Astrocyte of the spinal cord (primary cell): ENCODE measurements at regions not wholly inside any gene's neighbourhood (a gene's known extent, or its start where the extent isn't known, plus 50 kb on each side); places are given as distances from the start of the nearest gene placed in this dataset.

ENCODE experiments used
- DNase-seq: peaks from one replicate; pipeline ENCODE4 v3.0.0; 2011; ENCODE audit warnings: low read depth, low spot score
- H3K4me3 ChIP-seq: 2 replicates; pipeline ENCODE4 v1.5.1; 2011; ENCODE audit warnings: low read depth, mild to moderate bottlenecking, low read length, moderate library complexity
- in situ Hi-C: cut with HindIII; loops from 2 replicates; pipeline ENCODE4 v1.10.0; 2017; ENCODE audit warnings: low sequenced_read_pairs
- TF ChIP-seq, protein P1 (sequence below): IDR thresholded peaks from 2 replicates; pipeline ENCODE4 v1.5.1; 2012; ENCODE audit warnings: low read depth, mild to moderate bottlenecking, low read length, inconsistent platforms

DNA sequence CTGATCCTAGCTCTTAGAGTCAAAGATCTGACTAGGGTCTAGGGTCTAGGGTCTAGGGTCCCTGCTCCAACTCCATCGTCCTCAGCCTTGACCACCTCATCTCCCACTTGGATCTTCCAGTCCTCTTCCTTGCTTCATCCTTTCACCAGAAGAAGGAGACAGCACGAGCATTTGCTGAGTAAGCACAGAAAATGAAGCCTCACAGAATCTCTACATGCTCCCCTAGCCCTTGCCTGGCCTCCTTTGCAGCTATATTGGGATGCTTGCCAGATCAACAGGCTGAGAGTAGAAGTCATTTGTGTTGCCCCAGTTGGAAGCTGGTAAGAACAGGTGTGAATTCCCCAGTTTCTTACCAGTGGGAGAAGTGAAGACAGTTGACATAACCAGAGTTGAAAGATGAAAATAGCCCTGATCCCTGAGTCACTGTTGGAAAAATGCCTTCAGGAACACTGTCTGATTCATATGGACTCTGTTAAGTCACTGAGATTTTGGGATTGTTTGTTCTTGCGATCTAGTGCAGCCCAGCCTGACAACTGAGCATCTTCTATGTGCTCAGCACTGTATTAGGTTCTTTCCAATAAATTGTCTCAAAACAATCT lies 552.5 kb downstream of the INSC start:
- TF ChIP-seq, protein P1, sequence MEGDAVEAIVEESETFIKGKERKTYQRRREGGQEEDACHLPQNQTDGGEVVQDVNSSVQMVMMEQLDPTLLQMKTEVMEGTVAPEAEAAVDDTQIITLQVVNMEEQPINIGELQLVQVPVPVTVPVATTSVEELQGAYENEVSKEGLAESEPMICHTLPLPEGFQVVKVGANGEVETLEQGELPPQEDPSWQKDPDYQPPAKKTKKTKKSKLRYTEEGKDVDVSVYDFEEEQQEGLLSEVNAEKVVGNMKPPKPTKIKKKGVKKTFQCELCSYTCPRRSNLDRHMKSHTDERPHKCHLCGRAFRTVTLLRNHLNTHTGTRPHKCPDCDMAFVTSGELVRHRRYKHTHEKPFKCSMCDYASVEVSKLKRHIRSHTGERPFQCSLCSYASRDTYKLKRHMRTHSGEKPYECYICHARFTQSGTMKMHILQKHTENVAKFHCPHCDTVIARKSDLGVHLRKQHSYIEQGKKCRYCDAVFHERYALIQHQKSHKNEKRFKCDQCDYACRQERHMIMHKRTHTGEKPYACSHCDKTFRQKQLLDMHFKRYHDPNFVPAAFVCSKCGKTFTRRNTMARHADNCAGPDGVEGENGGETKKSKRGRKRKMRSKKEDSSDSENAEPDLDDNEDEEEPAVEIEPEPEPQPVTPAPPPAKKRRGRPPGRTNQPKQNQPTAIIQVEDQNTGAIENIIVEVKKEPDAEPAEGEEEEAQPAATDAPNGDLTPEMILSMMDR: no peak
- in situ Hi-C loops: no loop called here
- no peak overlapping the region for H3K4me3 ChIP-seq
- DNase-seq: no peak

DNA sequence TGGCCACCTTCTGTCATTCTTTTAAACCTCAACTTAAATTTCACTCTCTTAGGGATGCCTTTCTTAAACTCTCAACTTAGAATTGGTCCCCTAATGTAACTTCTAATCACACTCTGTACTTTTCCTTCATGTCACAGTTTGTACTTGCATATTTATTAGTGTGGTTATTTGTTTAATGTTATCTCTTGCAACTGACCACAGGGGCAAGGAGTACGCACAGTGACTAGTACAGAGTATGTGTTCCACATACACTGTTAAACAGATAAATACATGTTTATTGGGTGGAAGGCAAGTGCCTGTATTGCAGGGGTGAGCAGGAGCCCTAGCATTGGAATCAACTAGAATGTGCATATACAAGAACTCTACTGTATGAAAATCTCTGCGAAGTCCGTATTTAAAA lies 554.0 kb downstream of the INSC start:
- in situ Hi-C loops: no loop called here
- TF ChIP-seq, protein P1: no peak
- H3K4me3 ChIP-seq: no peak overlapping the region

DNA sequence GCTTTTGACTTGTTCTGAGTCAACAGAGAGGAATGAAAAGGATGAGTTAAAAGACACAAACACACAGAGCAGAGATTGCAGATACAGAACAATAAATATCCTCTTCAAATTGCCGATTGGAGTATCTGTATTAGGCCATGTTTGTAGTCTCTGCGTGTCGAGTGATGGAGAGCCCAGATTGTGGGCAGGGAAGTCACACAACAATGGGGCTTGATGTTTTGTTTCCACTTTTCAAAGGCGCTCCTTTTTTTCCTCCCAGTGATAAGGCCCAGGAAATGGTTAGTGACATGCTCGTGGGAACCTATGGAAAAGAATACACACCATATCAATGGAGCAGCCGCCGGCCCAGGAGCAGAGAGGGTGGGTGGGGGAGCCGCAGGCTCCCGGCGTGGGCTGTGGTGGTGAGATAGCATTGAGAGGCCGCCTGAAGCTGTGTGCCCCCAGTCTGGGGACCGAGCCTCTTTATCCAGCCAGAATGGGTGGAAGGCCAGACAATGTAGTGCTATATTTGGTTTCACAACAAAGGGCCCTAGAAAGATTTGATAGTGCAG lies 555.9 kb downstream of the INSC start:
- in situ Hi-C loops: no loop called here
- no peak overlapping the region for H3K4me3 ChIP-seq
- TF ChIP-seq, protein P1: no peak
- no peak for DNase-seq

More for the DNA sequence above, 554.0 kb downstream of the INSC start:
- DNase-seq: no peak

DNA sequence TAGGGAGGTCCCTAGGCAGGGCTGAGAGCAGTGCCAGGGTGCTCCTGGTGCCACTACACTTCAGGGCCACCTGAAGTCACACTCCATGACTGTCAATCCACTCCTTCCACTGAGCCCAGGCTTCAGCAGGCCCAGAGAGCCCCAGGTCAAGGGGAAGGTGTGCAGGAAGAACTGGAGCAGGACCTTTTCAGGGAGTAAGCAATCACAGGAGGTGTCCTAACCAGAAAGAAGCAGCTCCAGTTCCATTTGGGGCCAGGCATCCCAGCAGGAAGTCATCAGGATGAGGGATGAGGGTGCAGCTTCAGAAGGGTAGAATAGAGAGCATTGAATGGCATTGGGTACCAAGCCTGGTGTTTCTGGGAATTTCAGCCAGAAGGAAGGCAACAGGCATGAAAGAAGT lies 556.5 kb downstream of the INSC start:
- no peak for DNase-seq
- TF ChIP-seq, protein P1: no peak
- H3K4me3 ChIP-seq: no peak overlapping the region
- in situ Hi-C loops: no loop called here

DNA sequence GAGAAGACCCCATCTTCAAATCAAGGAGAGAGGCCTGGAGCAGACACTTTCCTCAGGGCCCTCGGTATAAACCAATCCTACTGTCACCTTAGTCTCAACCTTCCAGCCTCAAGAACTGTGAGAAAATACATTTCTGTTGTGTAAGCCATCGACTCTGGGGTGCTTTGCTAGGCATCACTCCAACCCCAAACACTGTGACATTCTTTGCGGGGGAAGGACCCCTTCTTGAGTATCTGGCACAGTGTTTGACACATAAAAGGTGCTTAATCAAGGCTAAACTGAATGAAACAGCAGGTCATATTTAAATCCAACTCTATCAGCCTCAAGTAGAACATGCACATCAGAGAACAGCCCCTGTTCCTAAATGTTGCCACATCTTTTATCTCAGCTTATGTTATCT lies 558.1 kb downstream of the INSC start:
- TF ChIP-seq, protein P1: no peak
- no peak overlapping the region for H3K4me3 ChIP-seq
- in situ Hi-C loops: no loop called here
- no peak for DNase-seq

DNA sequence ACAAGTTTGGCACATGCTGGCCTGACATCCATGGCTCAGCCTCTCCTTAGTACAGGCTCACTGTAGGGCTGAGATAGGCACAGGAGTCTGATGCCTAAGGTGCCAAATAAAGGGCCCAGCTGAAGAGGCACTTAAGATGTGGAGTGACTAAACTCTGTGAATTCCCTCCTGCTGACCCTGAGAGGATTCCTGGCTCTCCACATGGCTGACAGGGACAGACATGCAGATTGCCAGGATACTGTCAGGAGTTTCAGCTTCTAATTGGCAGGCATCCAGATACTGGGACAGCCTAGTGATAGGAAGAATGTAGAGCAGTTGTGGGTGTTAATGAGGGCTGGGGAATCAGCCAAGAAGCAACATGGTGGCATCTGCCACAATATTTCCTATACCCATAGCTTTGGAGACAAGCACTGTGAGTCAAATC lies 558.7 kb downstream of the INSC start:
- DNase-seq: no peak
- TF ChIP-seq, protein P1: no peak
- no peak overlapping the region for H3K4me3 ChIP-seq
- in situ Hi-C loops: no loop called here
